OCI-LY3 (cell line): ENCODE measurements at regions not wholly inside any gene's neighbourhood (a gene's known extent, or its start where the extent isn't known, plus 50 kb on each side); places are given as distances from the start of the nearest gene placed in this dataset.

Experiments used
- EZH2phosphoT487 ChIP-seq: fragments of 200-600 bp; shearing (Covaris generic); IDR thresholded peaks from 2 replicates; pipeline ENCODE4 v1.6.1; 2018; ENCODE audit warnings: antibody characterized with exemption, mixed run types, low read depth
- TF ChIP-seq, protein P1 (sequence below): fragments of 200-600, 300-600 bp; sonication (generic); IDR thresholded peaks from 2 replicates; pipeline ENCODE4 v1.5.1; 2014; ENCODE audit warnings: antibody characterized with exemption, low read length, low read depth

DNA sequence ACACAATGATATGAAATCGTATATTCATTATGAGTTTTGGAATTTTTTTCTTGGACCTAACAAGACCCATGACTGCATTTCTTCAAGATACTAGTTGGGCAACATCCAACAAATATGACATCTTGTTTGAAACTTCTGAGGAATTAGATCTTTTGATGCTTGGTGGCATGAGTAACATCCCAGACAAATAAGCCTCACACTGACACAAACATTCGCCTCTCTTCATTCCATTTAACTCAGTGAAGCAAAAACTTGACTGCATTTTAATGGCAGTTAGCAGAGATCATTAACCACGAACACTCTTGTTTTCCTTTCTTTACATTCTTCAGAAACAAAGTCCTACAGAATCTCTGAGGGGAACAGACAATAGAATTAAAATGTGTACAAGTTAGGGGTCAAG is 758.3 kb downstream of the C12orf50 start:
- TF ChIP-seq, protein P1, sequence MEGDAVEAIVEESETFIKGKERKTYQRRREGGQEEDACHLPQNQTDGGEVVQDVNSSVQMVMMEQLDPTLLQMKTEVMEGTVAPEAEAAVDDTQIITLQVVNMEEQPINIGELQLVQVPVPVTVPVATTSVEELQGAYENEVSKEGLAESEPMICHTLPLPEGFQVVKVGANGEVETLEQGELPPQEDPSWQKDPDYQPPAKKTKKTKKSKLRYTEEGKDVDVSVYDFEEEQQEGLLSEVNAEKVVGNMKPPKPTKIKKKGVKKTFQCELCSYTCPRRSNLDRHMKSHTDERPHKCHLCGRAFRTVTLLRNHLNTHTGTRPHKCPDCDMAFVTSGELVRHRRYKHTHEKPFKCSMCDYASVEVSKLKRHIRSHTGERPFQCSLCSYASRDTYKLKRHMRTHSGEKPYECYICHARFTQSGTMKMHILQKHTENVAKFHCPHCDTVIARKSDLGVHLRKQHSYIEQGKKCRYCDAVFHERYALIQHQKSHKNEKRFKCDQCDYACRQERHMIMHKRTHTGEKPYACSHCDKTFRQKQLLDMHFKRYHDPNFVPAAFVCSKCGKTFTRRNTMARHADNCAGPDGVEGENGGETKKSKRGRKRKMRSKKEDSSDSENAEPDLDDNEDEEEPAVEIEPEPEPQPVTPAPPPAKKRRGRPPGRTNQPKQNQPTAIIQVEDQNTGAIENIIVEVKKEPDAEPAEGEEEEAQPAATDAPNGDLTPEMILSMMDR: no peak
- no peak for TF ChIP-seq EZH2phosphoT487
